Gastroesophageal sphincter (tissue), 3 donors: ENCODE measurements at regions not wholly inside any gene's neighbourhood (a gene's known extent, or its start where the extent isn't known, plus 50 kb on each side); places are given as distances from the start of the nearest gene placed in this dataset.

Experiments
- EP300 ChIP-seq: sonication (generic); formaldehyde crosslinking; IDR thresholded peaks from one replicate; pipeline ENCODE4 v1.6.1; 2017; ENCODE audit warnings: antibody characterized with exemption, mild to moderate bottlenecking
- POLR2A ChIP-seq, 2 donors: fragments of 450-650 bp; IDR thresholded peaks; one replicate each; pipeline ENCODE4 v1.6.1; 2017; ENCODE audit warnings: antibody characterized with exemption in 2 of 2, mild to moderate bottlenecking in 2 of 2, moderate library complexity in 1 of 2
- POLR2AphosphoS5 ChIP-seq: sonication (generic); formaldehyde crosslinking; IDR thresholded peaks from one replicate; pipeline ENCODE4 v1.6.1; 2017; ENCODE audit warnings: antibody characterized with exemption
- TF ChIP-seq, protein P1 (sequence below), 4 experiments: fragments of 200-600 bp in 2 of 4; fragments of 450-650 bp in 2 of 4; sonication (generic) in 1 of 4; IDR thresholded peaks; one replicate each; pipeline ENCODE4 v1.5.1; 2017 to 2019; ENCODE audit warnings: antibody characterized with exemption in 4 of 4, mild to moderate bottlenecking in 2 of 4, moderate library complexity in 2 of 4

DNA sequence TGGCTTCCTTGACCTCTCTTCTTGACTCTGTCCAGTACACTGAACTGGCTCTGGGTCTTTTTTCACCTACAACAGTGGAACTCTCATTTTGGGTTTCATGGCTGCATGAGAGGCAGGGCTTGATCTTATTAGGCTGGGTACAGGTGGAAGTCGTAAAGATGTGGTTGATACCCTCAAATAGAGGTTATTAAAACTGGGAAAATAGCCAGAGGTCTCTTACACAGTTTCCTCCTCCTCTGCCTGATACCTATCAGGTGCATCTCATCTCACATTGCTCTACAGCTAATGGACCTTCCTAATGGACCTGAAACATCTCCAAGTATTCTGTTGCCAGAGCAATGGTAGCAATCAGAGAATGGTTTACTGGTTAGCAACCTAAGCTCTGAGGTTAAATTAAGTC is 231.8 kb downstream of the ETAA1 start:
- TF ChIP-seq, protein P1, sequence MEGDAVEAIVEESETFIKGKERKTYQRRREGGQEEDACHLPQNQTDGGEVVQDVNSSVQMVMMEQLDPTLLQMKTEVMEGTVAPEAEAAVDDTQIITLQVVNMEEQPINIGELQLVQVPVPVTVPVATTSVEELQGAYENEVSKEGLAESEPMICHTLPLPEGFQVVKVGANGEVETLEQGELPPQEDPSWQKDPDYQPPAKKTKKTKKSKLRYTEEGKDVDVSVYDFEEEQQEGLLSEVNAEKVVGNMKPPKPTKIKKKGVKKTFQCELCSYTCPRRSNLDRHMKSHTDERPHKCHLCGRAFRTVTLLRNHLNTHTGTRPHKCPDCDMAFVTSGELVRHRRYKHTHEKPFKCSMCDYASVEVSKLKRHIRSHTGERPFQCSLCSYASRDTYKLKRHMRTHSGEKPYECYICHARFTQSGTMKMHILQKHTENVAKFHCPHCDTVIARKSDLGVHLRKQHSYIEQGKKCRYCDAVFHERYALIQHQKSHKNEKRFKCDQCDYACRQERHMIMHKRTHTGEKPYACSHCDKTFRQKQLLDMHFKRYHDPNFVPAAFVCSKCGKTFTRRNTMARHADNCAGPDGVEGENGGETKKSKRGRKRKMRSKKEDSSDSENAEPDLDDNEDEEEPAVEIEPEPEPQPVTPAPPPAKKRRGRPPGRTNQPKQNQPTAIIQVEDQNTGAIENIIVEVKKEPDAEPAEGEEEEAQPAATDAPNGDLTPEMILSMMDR (IDR thresholded peaks at IDR 0.05): no peak
- TF ChIP-seq POLR2A (IDR thresholded peaks at IDR 0.05) (no peak), POLR2AphosphoS5 (no peak), EP300 (no peak)
